ENCODE measurements at regions not wholly inside any gene's neighbourhood (a gene's known extent, or its start where the extent isn't known, plus 50 kb on each side); places are given as distances from the start of the nearest gene placed in this dataset.

DNA sequence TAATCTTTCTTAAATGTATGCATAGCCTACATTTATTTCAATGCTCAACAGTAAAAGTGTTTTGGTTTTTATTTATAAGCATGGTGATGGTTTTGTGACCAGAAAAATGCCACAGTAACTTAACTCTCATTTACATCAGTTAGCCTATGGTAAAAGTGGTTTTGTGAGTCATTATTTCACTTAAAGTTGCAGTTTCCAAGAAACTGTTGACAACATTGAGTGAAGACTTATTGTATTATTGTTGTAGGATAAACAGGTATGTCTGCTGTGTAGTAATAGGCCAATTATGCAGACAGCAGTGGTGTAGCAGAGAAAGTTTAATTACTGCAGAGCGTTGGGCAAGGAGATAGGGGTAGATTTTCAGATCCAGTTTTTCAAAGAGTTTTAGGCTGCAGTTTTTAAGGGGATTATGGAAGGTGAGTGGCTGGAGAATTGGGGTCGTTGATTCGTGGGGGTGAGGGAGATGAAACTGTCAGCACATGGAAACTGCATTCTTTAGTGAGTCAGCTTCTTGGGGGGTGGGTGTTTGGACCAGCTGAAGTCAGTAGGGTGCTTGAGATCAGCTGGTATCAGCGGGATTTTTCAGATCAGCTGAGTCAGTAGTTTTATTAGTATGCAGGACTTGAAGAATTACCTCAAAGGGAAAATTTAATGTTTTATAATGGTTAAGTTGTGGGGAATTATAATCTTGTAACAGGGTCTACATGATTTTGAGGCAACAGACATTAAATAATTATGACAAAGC, 168.7 kb upstream of the FMN2 start:
- no peaks in the 10 kb centered on the region for H3K9me3 Mint-ChIP-seq
- DNase-seq (ENCODE audit: low spot score in 2 of 2) (no peak), ATAC-seq (peak; percentile 24)
- H3K4me3 Mint-ChIP-seq: no peak overlapping the region
- H3K36me3 Mint-ChIP-seq: no peaks in the 10 kb centered on the region
- H3K27ac Mint-ChIP-seq: no peak overlapping the region
- peaks cover 6% of the 10 kb centered on the region for H3K4me1 Mint-ChIP-seq

DNA sequence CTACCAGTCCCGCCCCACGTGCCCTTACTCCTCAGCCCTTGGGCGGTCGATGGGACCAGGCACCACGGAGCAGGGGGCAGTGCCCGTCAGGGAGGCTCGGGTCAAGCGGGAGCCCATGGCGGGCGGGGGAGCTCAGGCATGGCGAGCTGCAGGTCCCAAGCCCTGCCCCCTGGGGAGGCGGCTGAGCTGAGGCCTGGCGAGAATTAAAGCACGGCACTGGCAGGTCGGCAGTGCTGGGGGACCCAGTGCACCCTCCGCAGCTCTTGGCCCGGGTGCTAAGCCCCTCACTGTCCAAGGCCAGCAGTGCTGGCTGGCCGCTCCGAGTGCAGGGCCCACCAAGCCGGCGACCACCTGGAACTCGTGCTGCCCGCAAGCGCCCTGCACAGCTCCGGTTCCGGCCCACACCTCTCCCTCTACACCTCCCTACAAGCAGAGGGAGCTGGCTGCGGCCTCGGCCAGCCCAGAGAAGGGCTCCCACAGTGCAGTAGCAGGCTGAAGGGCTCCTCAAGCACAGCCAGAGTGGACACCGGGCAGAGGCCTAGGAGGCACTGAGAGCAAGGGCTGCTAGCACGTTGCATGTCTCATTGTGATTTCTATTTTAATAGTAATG, 166.8 kb upstream of the FMN2 start:
- Mint-ChIP-seq H3K9me3 (no peaks in the 10 kb centered on the region), H3K27ac (no peak overlapping the region), H3K36me3 (no peaks in the 10 kb centered on the region), H3K4me3 (no peak overlapping the region), H3K4me1 (peaks cover 6% of the 10 kb centered on the region)
- DNase-seq (ENCODE audit: low spot score in 2 of 2) (no peak), ATAC-seq (no peak)

DNA sequence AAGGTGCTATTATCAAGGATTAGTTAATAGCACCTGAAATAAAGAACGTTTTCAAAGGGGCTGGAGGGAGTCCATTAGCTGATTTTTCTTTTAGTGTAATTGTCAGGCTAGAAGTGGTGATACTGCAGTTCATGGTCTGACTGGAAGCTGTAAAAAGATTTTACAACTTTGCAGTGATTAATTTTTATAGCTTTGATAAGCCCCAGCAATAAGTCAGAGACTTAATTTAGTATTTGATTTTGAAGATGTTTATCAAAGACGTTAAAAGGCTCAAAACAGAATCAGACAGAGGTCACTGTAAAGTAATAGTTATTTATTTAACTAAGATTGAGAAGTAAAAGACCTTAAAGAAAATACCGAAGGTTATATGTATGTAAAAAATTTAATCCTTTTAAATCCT, 165.5 kb upstream of the FMN2 start:
- no peaks in the 10 kb centered on the region for H3K9me3 Mint-ChIP-seq
- no peaks in the 10 kb centered on the region for H3K36me3 Mint-ChIP-seq
- no peak for DNase-seq (ENCODE audit: low spot score in 2 of 2)
- ATAC-seq: no peak
- H3K4me3 Mint-ChIP-seq: no peak overlapping the region
- no peak overlapping the region for H3K27ac Mint-ChIP-seq
- peaks cover 6% of the 10 kb centered on the region for H3K4me1 Mint-ChIP-seq

DNA sequence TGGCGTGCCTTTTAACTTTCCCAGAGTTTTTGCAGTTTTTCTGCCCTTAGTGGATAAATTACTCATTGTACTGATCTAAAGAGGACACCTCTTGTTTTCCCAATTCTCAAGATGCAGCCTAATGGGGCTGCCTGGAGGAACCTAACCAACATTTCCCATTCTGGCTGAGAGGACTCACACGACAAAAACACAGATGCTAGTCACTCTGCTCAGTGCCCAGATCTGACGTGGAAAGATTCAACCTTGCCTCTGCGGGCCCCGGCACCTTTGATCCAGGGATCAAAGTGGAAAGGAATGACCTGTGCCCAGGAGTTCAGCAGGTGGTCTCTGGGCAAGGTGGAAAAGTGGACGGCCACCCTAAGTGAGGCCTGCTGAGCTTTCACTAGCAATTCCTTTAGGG, 162.4 kb upstream of the FMN2 start:
- Mint-ChIP-seq H3K4me3 (no peak overlapping the region), H3K4me1 (no peaks in the 10 kb centered on the region), H3K36me3 (no peaks in the 10 kb centered on the region), H3K27ac (no peak overlapping the region), H3K9me3 (no peaks in the 10 kb centered on the region)
- ATAC-seq (no peak), DNase-seq (ENCODE audit: low spot score in 2 of 2) (no peak)

DNA sequence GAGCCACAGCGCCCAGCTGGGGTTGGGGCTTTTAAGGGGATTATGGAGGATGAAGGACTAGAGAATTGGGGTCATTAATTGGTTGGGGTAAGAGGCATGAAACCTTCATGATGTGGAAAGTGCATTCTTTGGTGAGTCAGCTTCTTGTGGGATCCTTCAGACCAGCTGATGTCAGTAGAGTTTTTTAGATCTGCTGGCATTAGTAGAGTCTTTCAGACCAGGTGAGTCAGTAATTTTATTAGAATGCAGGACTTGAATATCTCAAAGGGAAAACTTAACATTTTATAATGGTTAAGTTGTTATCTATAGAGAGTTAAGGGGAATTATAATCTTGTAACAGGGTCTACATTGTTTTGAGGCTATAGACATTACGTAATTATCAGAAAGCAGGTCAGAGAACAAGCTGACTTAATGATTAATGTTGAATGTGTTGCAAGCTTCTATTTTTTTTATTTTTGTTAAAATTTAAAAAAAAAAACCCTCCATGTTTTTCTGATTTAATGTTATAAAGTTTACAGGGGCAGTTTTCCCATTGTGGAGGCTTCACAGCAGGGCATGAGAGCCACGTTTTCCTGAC, 160.9 kb upstream of the FMN2 start:
- no peak overlapping the region for H3K27ac Mint-ChIP-seq
- no peak overlapping the region for H3K4me3 Mint-ChIP-seq

DNA sequence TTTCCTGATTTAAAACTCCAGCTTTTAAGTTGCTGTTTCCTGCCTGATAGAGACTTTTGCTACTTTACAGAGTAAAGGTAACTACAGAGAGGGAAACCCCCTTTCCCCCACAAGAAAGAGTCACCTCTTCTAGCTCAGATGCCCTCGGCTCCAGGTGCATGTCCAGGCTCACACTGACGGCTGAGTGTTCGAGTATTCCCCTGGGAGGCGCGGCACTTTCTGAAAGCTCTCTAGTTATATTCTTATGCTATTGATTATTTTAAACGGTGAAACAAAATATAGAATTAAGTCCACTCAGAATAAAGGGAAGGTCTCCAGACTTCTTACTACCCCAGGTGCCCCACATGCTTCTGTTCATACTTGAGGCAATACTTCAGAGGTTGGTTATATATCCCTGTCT, 160.3 kb upstream of the FMN2 start:
- ATAC-seq (no peak), DNase-seq (ENCODE audit: low spot score in 2 of 2) (no peak)
- Mint-ChIP-seq H3K36me3 (no peaks in the 10 kb centered on the region), H3K4me3 (no peak overlapping the region), H3K27ac (no peak overlapping the region), H3K4me1 (no peaks in the 10 kb centered on the region), H3K9me3 (no peaks in the 10 kb centered on the region)

More for the DNA sequence above, 160.9 kb upstream of the FMN2 start:
- ATAC-seq: no peak
- no peaks in the 10 kb centered on the region for H3K4me1 Mint-ChIP-seq
- no peaks in the 10 kb centered on the region for H3K9me3 Mint-ChIP-seq
- no peaks in the 10 kb centered on the region for H3K36me3 Mint-ChIP-seq
- no peak for DNase-seq (ENCODE audit: low spot score in 2 of 2)

DNA sequence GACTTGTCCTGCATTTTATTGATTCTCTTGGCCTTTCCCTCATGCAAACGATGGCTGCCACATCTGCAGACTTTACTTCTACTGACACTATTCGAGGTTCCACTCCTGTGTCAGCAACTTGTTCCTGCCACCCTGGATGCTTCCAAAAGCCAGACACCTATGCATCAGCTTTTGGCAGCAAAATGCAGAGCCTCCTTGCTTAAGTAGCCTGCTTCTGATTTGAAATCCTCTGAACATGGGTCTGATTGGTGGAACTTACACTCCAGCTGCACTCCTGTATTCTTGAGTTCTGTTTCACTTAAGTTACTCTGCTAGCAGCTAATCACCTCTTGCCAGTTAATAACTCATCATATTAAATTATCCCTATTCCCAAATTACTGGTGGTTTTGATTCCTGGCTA, 152.1 kb upstream of the FMN2 start:
- DNase-seq (ENCODE audit: low spot score in 2 of 2) (no peak), ATAC-seq (no peak)
- H3K36me3 Mint-ChIP-seq: no peaks in the 10 kb centered on the region
- H3K4me1 Mint-ChIP-seq: no peaks in the 10 kb centered on the region
- H3K27ac Mint-ChIP-seq: no peak overlapping the region
- no peaks in the 10 kb centered on the region for H3K9me3 Mint-ChIP-seq
- no peak overlapping the region for H3K4me3 Mint-ChIP-seq

DNA sequence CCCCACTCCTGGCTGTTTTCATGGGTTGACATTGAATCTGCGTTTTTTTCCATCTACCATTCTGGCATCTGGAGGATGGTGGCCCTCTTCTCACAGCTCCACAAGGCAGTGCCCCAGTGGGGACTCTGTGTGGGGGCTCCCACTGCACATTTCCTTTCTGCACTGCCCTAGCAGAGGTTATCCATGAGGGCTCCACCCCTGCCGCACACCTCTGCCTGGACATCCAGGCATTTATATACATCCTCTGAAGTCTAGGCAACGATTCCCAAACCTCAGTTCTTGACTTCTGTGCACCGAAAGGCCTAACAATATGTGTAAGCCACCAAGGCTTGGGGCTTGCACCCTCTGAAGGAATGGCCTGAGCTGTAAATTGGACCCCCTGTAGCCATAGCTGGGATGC, 147.9 kb upstream of the FMN2 start:
- Mint-ChIP-seq H3K9me3 (no peaks in the 10 kb centered on the region), H3K4me1 (no peaks in the 10 kb centered on the region), H3K36me3 (no peaks in the 10 kb centered on the region), H3K4me3 (no peak overlapping the region), H3K27ac (no peak overlapping the region)
- DNase-seq (ENCODE audit: low spot score in 2 of 2): no peak
- ATAC-seq: no peak

DNA sequence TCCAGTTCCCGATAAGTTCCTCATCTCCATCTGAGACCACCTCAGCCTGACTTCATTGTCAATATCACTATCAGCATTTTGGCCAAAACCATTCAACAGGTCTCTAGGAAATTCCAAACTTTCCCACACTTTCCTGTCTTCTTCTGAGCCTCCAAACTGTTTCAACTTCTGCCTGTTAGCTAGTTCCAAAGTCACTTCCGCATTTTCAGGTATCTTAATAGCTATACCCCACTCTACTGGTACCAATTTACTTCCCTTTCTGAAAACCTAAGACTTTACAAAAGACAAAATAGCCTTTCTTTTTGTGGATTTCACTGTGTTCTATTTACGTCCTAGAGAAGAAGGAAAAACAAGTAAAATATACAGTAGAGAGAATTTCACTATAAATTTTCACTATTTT, 147.0 kb upstream of the FMN2 start:
- no peak overlapping the region for H3K4me3 Mint-ChIP-seq
- DNase-seq (ENCODE audit: low spot score in 2 of 2) (no peak), ATAC-seq (no peak)
- H3K36me3 Mint-ChIP-seq: no peaks in the 10 kb centered on the region
- H3K9me3 Mint-ChIP-seq: no peaks in the 10 kb centered on the region
- H3K27ac Mint-ChIP-seq: no peak overlapping the region
- no peaks in the 10 kb centered on the region for H3K4me1 Mint-ChIP-seq

DNA sequence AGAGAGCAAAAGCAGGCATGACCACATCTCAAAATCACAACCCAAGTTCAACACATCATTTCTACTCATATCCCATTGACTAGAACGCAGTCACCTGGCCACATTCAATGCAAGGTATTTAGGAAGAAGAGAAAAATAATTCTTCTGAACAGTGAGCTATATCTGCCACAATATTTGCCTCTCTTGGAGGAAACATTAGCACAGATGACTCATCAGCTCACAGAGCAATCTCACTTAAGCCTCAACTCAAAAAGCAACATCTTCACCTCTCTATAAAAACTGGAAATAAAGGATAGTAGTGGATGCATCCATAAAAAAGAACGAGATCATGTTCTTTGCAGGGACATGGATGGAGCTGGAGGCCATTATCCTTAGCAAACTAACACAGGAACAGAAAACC, 143.9 kb upstream of the FMN2 start:
- no peak for ATAC-seq
- Mint-ChIP-seq H3K4me1 (no peaks in the 10 kb centered on the region), H3K27ac (no peak overlapping the region), H3K4me3 (no peak overlapping the region), H3K9me3 (no peaks in the 10 kb centered on the region), H3K36me3 (no peaks in the 10 kb centered on the region)
- DNase-seq (ENCODE audit: low spot score in 2 of 2): no peak

DNA sequence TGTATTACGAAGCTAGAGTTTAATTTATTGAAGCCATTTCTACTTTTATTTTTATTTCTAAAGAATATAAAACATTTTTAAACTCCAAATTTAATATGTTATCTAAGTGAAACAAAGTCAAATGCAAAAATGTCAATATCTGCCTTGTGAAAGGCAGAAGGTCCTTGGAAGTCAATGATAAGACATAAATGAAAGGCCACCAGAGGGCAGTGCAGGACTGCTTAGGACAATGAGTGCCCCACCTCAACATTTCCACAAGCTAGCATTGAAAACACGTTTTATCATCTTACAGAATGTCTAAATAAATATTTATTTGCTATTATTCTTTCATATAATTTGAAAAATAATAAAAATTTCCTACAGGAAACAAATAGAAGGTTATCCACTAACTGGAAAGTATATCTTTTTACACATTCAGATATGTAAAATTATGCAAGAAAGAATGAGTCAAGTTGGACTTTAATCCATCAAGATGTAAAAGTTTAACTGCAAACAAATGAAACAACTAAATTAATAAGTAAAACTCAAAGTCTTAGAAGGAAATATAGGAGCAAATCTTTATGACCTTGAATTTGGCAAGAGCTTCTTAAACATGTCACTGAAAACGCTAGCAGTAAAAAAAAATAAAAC, 140.1 kb upstream of the FMN2 start:
- Mint-ChIP-seq H3K4me3 (no peak overlapping the region), H3K9me3 (no peaks in the 10 kb centered on the region), H3K27ac (no peak overlapping the region), H3K4me1 (no peaks in the 10 kb centered on the region), H3K36me3 (no peaks in the 10 kb centered on the region)
- DNase-seq (ENCODE audit: low spot score in 2 of 2) (peak; percentile 14 to 61), ATAC-seq (no peak)

DNA sequence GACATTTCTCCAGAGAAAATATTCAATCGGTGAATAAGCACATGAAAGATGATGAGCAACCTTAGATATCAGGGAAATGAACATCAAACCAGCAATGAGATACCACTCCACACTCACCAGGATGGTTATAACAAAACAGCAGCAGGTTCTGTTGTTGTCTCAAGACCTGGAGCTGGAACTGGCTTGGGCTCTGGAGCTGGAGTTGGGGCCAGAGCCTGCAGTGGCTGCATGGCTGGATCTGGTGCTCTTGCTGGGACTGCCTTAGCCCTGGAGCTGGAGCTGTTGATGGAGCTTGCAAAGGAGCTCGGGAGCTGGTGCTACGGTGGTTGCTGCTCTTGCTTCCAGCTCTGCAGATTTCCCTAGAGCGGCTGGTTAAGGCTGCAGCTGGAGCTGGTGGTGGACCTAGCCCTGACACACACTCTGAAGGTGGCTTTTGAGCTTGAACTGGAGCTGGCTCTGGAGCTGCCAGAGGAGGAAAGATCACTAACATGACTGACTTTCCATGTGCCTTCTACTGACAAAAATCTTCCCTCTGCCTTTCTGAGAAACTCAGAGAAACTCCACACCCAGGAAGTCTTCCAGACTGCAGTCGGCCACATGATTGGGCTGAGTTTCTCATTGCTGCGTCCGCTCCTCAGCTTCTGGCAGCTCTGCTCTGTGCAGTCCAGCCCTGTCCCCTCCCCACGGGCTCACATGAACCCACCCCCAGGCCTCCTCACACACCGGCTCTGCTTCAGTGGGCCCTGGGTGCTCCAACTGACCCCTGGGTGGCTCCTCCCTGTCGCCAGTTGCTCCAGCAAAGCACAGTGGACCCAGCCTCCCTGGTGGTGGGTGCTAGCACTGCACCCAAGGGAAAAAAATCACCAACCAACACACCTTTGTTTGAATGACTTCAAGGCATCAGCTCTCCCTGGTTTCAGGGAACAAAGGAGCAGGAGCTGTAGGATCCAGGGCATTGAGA, 139.1 kb upstream of the FMN2 start:
- DNase-seq (ENCODE audit: low spot score in 2 of 2): no peak
- Mint-ChIP-seq H3K9me3 (no peaks in the 10 kb centered on the region), H3K4me3 (no peak overlapping the region), H3K27ac (no peak overlapping the region), H3K36me3 (no peaks in the 10 kb centered on the region), H3K4me1 (no peaks in the 10 kb centered on the region)
- peak; percentile 51 for ATAC-seq

DNA sequence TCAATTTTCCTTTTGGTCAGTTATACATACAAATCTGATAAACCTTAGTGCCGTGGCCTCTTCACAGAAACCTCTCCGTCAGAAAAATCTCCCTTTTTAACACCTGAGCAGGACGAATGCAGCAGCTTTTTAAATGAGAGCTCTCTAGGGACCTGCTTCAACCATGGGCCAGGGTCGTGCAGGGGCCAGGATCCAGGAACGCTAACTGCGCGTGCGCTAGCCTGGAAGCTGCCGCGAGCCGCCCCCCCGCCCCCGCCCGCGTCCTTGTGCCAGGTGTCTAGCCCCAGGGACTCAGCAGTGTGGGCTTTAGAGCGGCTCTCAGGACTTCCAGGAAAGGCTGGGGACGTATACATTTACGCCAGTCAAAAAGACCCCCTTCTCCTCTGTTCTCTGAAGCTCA, 136.8 kb upstream of the FMN2 start:
- H3K36me3 Mint-ChIP-seq: no peaks in the 10 kb centered on the region
- DNase-seq (ENCODE audit: low spot score in 2 of 2) (no peak), ATAC-seq (no peak)
- no peak overlapping the region for H3K4me3 Mint-ChIP-seq
- no peaks in the 10 kb centered on the region for H3K4me1 Mint-ChIP-seq
- H3K27ac Mint-ChIP-seq: no peak overlapping the region
- H3K9me3 Mint-ChIP-seq: no peaks in the 10 kb centered on the region

DNA sequence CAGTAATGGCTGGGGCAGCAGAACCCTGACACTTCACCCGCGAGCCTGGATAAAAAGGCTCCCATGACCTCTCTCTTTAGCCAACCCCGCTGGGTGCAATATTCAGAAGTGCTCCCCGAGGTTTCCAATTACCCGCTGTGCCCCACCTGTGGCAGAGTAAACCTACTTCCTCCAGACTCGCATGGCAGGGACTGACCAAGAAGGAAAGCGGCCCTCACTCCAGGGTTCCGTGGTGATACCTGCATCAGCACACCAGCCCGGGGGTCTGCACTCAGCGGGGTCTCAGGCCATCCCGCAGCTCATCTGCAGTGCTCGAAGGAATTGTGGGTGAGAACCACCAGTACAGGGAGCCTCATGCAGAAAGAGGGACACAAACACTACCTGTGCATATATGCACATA, 136.3 kb upstream of the FMN2 start:
- Mint-ChIP-seq H3K36me3 (no peaks in the 10 kb centered on the region), H3K27ac (no peak overlapping the region), H3K4me3 (no peak overlapping the region), H3K4me1 (no peaks in the 10 kb centered on the region), H3K9me3 (no peaks in the 10 kb centered on the region)
- ATAC-seq: no peak
- DNase-seq (ENCODE audit: low spot score in 2 of 2): no peak

DNA sequence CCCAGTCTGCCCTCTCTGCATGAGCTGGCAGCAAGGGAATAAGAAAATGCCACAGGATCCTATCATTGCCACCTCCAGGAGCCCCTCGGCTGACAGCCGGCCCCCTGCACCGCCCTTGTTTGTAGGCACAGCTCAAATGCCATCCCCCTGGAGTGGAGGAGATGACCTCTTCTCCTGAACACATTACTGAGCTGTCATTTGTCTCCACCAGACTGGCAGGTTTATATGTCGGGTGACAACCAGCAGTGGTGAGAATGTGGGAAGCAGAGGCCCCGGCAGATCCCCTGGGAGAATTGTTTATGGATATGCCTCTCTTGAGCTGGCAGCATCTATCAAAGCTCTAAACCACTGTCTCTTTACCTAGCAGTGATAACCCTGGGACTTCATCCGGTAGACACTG, 135.4 kb upstream of the FMN2 start:
- Mint-ChIP-seq H3K36me3 (no peaks in the 10 kb centered on the region), H3K9me3 (no peaks in the 10 kb centered on the region), H3K27ac (no peak overlapping the region), H3K4me1 (no peaks in the 10 kb centered on the region), H3K4me3 (no peak overlapping the region)
- ATAC-seq (no peak), DNase-seq (ENCODE audit: low spot score in 2 of 2) (no peak)
